ENCODE measurements at regions not wholly inside any gene's neighbourhood (a gene's known extent, or its start where the extent isn't known, plus 50 kb on each side); places are given as distances from the start of the nearest gene placed in this dataset.

- H3K27me3 ChIP-seq (ENCODE audit: control insufficient read depth in 1 of 2, insufficient read depth in 1 of 2, low read length in 2 of 2): no peaks in the 10 kb centered on the region
- no peak overlapping the region for H3K9ac ChIP-seq (ENCODE audit: low read length)
- H2AK5ac ChIP-seq (ENCODE audit: low read length, severe bottlenecking): no peak overlapping the region
- no peak overlapping the region for H2BK12ac ChIP-seq (ENCODE audit: low read length in 2 of 2)
- DNase-seq: no peak
- no peak overlapping the region for H3K4me2 ChIP-seq (ENCODE audit: low read length, poor library complexity, severe bottlenecking)
- H4K91ac ChIP-seq (ENCODE audit: low read length): no peak overlapping the region
- H2BK120ac ChIP-seq (ENCODE audit: low read depth, low read length): no peak overlapping the region
- H3K79me1 ChIP-seq (replicated peaks; ENCODE audit: low read length, poor library complexity, severe bottlenecking): no peaks in the 10 kb centered on the region
- no peak overlapping the region for H3K4me3 ChIP-seq (ENCODE audit: insufficient read depth in 1 of 2, low read depth in 1 of 2, low read length in 2 of 2)
- H3K18ac ChIP-seq (ENCODE audit: low read depth in 1 of 2, low read length in 2 of 2): no peak overlapping the region
- no peak overlapping the region for H3K27ac ChIP-seq (ENCODE audit: low read length, poor library complexity, severe bottlenecking)
- H2BK15ac ChIP-seq (ENCODE audit: low read depth, poor library complexity, severe bottlenecking): no peak overlapping the region
- H3K9me3 ChIP-seq (ENCODE audit: control insufficient read depth, low read length): peaks cover 46% of the 10 kb centered on the region
- no peak overlapping the region for H3K4ac ChIP-seq (ENCODE audit: low read depth in 1 of 2, low read length in 2 of 2)
- WGBS: 100% methylated on average over 2 of the region's 3 CpGs
- H3K4me1 ChIP-seq (ENCODE audit: control insufficient read depth, insufficient read depth, low read depth, low read length): no peaks in the 10 kb centered on the region
- H3K14ac ChIP-seq (ENCODE audit: low read length in 2 of 2): no peak overlapping the region
- H2BK5ac ChIP-seq (ENCODE audit: low read depth, low read length, poor library complexity, severe bottlenecking): no peak overlapping the region
- no peak overlapping the region for H4K8ac ChIP-seq (ENCODE audit: low read length)
- H2AFZ ChIP-seq (ENCODE audit: low read depth, low read length): no peak overlapping the region
- H3K36me3 ChIP-seq (ENCODE audit: control insufficient read depth in 1 of 2, insufficient read depth in 2 of 2, low read depth in 1 of 2, low read length in 2 of 2): no peaks in the 10 kb centered on the region
- H3K23ac ChIP-seq (ENCODE audit: low read length in 2 of 2): no peak overlapping the region
Observed at GRCh38 chr13:93003531-93003930, 223.1 kb upstream of the GPC6 start.

GRCh38 chr13:93004919-93005318, 221.7 kb upstream of the GPC6 start:
- H3K9me3 ChIP-seq (ENCODE audit: control insufficient read depth, low read length): peaks cover 60% of the 10 kb centered on the region
- no peak overlapping the region for H2BK120ac ChIP-seq (ENCODE audit: low read depth, low read length)
- H4K91ac ChIP-seq (ENCODE audit: low read length): no peak overlapping the region
- H3K23ac ChIP-seq (ENCODE audit: low read length in 2 of 2): no peak overlapping the region
- H2AFZ ChIP-seq (ENCODE audit: low read depth, low read length): no peak overlapping the region
- no peaks in the 10 kb centered on the region for H3K79me1 ChIP-seq (replicated peaks; ENCODE audit: low read length, poor library complexity, severe bottlenecking)
- no peak overlapping the region for H3K4ac ChIP-seq (ENCODE audit: low read depth in 1 of 2, low read length in 2 of 2)
- no peak overlapping the region for H2BK15ac ChIP-seq (ENCODE audit: low read depth, poor library complexity, severe bottlenecking)
- no peak overlapping the region for H3K27ac ChIP-seq (ENCODE audit: low read length, poor library complexity, severe bottlenecking)
- H3K4me3 ChIP-seq (ENCODE audit: insufficient read depth in 1 of 2, low read depth in 1 of 2, low read length in 2 of 2): no peak overlapping the region
- no peaks in the 10 kb centered on the region for H3K36me3 ChIP-seq (ENCODE audit: control insufficient read depth in 1 of 2, insufficient read depth in 2 of 2, low read depth in 1 of 2, low read length in 2 of 2)
- H3K4me1 ChIP-seq (ENCODE audit: control insufficient read depth, insufficient read depth, low read depth, low read length): no peaks in the 10 kb centered on the region
- H2BK12ac ChIP-seq (ENCODE audit: low read length in 2 of 2): no peak overlapping the region
- H3K14ac ChIP-seq (ENCODE audit: low read length in 2 of 2): no peak overlapping the region
- H3K18ac ChIP-seq (ENCODE audit: low read depth in 1 of 2, low read length in 2 of 2): no peak overlapping the region
- no peak overlapping the region for H3K4me2 ChIP-seq (ENCODE audit: low read length, poor library complexity, severe bottlenecking)
- DNase-seq: no peak
- no peak overlapping the region for H4K8ac ChIP-seq (ENCODE audit: low read length)
- no peak overlapping the region for H2AK5ac ChIP-seq (ENCODE audit: low read length, severe bottlenecking)
- H3K27me3 ChIP-seq (ENCODE audit: control insufficient read depth in 1 of 2, insufficient read depth in 1 of 2, low read length in 2 of 2): no peaks in the 10 kb centered on the region
- H2BK5ac ChIP-seq (ENCODE audit: low read depth, low read length, poor library complexity, severe bottlenecking): no peak overlapping the region
- H3K9ac ChIP-seq (ENCODE audit: low read length): no peak overlapping the region

- Histone ChIP-seq H3K9ac (ENCODE audit: low read length) (no peak overlapping the region), H3K4ac (ENCODE audit: low read depth in 1 of 2, low read length in 2 of 2) (no peak overlapping the region), H3K23ac (ENCODE audit: low read length in 2 of 2) (no peak overlapping the region), H3K4me2 (ENCODE audit: low read length, poor library complexity, severe bottlenecking) (no peak overlapping the region), H2BK15ac (ENCODE audit: low read depth, poor library complexity, severe bottlenecking) (no peak overlapping the region), H3K36me3 (ENCODE audit: control insufficient read depth in 1 of 2, insufficient read depth in 2 of 2, low read depth in 1 of 2, low read length in 2 of 2) (no peaks in the 10 kb centered on the region), H4K91ac (ENCODE audit: low read length) (no peak overlapping the region), H2BK12ac (ENCODE audit: low read length in 2 of 2) (no peak overlapping the region), H3K27ac (ENCODE audit: low read length, poor library complexity, severe bottlenecking) (no peak overlapping the region), H3K9me3 (ENCODE audit: control insufficient read depth, low read length) (peaks cover 74% of the 10 kb centered on the region), H4K8ac (ENCODE audit: low read length) (no peak overlapping the region), H2BK5ac (ENCODE audit: low read depth, low read length, poor library complexity, severe bottlenecking) (no peak overlapping the region), H3K4me1 (ENCODE audit: control insufficient read depth, insufficient read depth, low read depth, low read length) (no peaks in the 10 kb centered on the region), H3K79me1 (replicated peaks; ENCODE audit: low read length, poor library complexity, severe bottlenecking) (no peaks in the 10 kb centered on the region), H3K4me3 (ENCODE audit: insufficient read depth in 1 of 2, low read depth in 1 of 2, low read length in 2 of 2) (no peak overlapping the region), H2AK5ac (ENCODE audit: low read length, severe bottlenecking) (no peak overlapping the region), H2AFZ (ENCODE audit: low read depth, low read length) (no peak overlapping the region), H3K14ac (ENCODE audit: low read length in 2 of 2) (no peak overlapping the region), H3K18ac (ENCODE audit: low read depth in 1 of 2, low read length in 2 of 2) (no peak overlapping the region), H2BK120ac (ENCODE audit: low read depth, low read length) (no peak overlapping the region), H3K27me3 (ENCODE audit: control insufficient read depth in 1 of 2, insufficient read depth in 1 of 2, low read length in 2 of 2) (no peaks in the 10 kb centered on the region)
- DNase-seq: no peak
Observed at GRCh38 chr13:93007928-93008327, 218.7 kb upstream of the GPC6 start.

GRCh38 chr13:93017493-93018112, 209.0 kb upstream of the GPC6 start:
- H2BK12ac ChIP-seq (ENCODE audit: low read length in 2 of 2): no peak overlapping the region

More at GRCh38 chr13:93017493-93018112, 209.0 kb upstream of the GPC6 start:
- no CpG with 5 or more reads among the region's 1 CpG for WGBS
- no peaks in the 10 kb centered on the region for H3K4me1 ChIP-seq (ENCODE audit: control insufficient read depth, insufficient read depth, low read depth, low read length)
- no peak overlapping the region for H3K27ac ChIP-seq (ENCODE audit: low read length, poor library complexity, severe bottlenecking)
- H3K4me3 ChIP-seq (ENCODE audit: insufficient read depth in 1 of 2, low read depth in 1 of 2, low read length in 2 of 2): no peak overlapping the region
- no peak overlapping the region for H3K4me2 ChIP-seq (ENCODE audit: low read length, poor library complexity, severe bottlenecking)
- H2AFZ ChIP-seq (ENCODE audit: low read depth, low read length): no peak overlapping the region
- H3K23ac ChIP-seq (ENCODE audit: low read length in 2 of 2): no peak overlapping the region
- no peak overlapping the region for H3K18ac ChIP-seq (ENCODE audit: low read depth in 1 of 2, low read length in 2 of 2)
- H2BK15ac ChIP-seq (ENCODE audit: low read depth, poor library complexity, severe bottlenecking): no peak overlapping the region
- no peaks in the 10 kb centered on the region for H3K36me3 ChIP-seq (ENCODE audit: control insufficient read depth in 1 of 2, insufficient read depth in 2 of 2, low read depth in 1 of 2, low read length in 2 of 2)
- H2AK5ac ChIP-seq (ENCODE audit: low read length, severe bottlenecking): no peak overlapping the region
- H3K9ac ChIP-seq (ENCODE audit: low read length): no peak overlapping the region
- H4K91ac ChIP-seq (ENCODE audit: low read length): no peak overlapping the region
- H2BK5ac ChIP-seq (ENCODE audit: low read depth, low read length, poor library complexity, severe bottlenecking): no peak overlapping the region
- no peak overlapping the region for H2BK120ac ChIP-seq (ENCODE audit: low read depth, low read length)
- H3K9me3 ChIP-seq (ENCODE audit: control insufficient read depth, low read length): peaks cover 82% of the 10 kb centered on the region
- no peaks in the 10 kb centered on the region for H3K27me3 ChIP-seq (ENCODE audit: control insufficient read depth in 1 of 2, insufficient read depth in 1 of 2, low read length in 2 of 2)
- H3K4ac ChIP-seq (ENCODE audit: low read depth in 1 of 2, low read length in 2 of 2): no peak overlapping the region
- no peak overlapping the region for H3K14ac ChIP-seq (ENCODE audit: low read length in 2 of 2)
- H3K79me1 ChIP-seq (replicated peaks; ENCODE audit: low read length, poor library complexity, severe bottlenecking): no peaks in the 10 kb centered on the region
- no peak overlapping the region for H4K8ac ChIP-seq (ENCODE audit: low read length)
- no peak for DNase-seq
